ENCODE measurements at regions not wholly inside any gene's neighbourhood (a gene's known extent, or its start where the extent isn't known, plus 50 kb on each side); places are given as distances from the start of the nearest gene placed in this dataset.
"Not testable (repeated sequence)": the region's sequence is repeated elsewhere in the genome, so short reads cannot be mapped to it uniquely, and the experiment has no call there.

- TF ChIP-seq YY1 (IDR thresholded peaks at IDR 0.05; ENCODE audit: insufficient read depth, insufficient read length); ZNF274 (IDR thresholded peaks at IDR 0.05; ENCODE audit: low read depth, low read length); SUZ12 (IDR thresholded peaks at IDR 0.05; ENCODE audit: extremely low read depth, insufficient read depth, insufficient read length): not testable (repeated sequence)
Observed at GRCh38 chr5:1574023-1574318, 50.2 kb upstream of the LPCAT1 start.
